ENCODE measurements at regions not wholly inside any gene's neighbourhood (a gene's known extent, or its start where the extent isn't known, plus 50 kb on each side); places are given as distances from the start of the nearest gene placed in this dataset.

DNA sequence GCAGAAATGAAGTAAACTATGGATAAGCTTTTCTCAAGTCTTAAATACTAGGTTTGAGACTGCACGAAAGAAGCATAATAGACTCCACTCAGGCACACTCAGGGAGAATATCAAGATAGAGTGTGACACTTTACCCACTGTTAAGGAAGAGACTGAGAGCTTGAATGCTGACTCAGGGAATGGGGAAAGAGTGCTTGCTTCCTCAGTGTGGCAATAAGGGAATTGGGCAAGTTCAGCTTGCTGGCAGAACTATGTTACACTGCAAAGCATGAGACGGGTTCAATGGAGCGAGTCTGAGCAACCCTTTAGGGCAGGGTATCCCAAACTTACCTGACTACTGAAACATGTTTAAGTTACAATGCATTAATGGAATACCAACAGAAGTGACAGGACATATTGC lies 237.7 kb upstream of the MEF2C start:
- TF ChIP-seq EZH2phosphoT487 (IDR thresholded peaks at IDR 0.05; ENCODE audit: borderline replicate concordance, low read depth, low read length), result no peak
- TF ChIP-seq, protein P1, sequence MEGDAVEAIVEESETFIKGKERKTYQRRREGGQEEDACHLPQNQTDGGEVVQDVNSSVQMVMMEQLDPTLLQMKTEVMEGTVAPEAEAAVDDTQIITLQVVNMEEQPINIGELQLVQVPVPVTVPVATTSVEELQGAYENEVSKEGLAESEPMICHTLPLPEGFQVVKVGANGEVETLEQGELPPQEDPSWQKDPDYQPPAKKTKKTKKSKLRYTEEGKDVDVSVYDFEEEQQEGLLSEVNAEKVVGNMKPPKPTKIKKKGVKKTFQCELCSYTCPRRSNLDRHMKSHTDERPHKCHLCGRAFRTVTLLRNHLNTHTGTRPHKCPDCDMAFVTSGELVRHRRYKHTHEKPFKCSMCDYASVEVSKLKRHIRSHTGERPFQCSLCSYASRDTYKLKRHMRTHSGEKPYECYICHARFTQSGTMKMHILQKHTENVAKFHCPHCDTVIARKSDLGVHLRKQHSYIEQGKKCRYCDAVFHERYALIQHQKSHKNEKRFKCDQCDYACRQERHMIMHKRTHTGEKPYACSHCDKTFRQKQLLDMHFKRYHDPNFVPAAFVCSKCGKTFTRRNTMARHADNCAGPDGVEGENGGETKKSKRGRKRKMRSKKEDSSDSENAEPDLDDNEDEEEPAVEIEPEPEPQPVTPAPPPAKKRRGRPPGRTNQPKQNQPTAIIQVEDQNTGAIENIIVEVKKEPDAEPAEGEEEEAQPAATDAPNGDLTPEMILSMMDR (conservative IDR thresholded peaks at IDR 0.05; ENCODE audit: low read length), result no peak
- BruUV-seq (replicated peaks), result no TSS peak
- Histone ChIP-seq H4K20me1 (ENCODE audit: insufficient read depth, low read length) (no peaks in the 10 kb centered on the region), H3K9me2 (ENCODE audit: insufficient read depth, low read length) (no peaks in the 10 kb centered on the region), H3K79me2 (ENCODE audit: insufficient read depth, low read depth, low read length) (no peaks in the 10 kb centered on the region), H3K4me1 (ENCODE audit: insufficient read depth, low read length, poor library complexity, severe bottlenecking) (no peaks in the 10 kb centered on the region), H3K36me3 (ENCODE audit: insufficient read depth, low read length) (no peaks in the 10 kb centered on the region), H2AFZ (ENCODE audit: low read length) (no peak overlapping the region), H3K4me3 (ENCODE audit: low read depth, low read length, poor library complexity, severe bottlenecking) (no peak overlapping the region), H3K27ac (ENCODE audit: low read depth, low read length, poor library complexity, severe bottlenecking) (no peak overlapping the region), H3K9me3 (ENCODE audit: low read length) (no peaks in the 10 kb centered on the region), H3K4me2 (ENCODE audit: low read length) (no peak overlapping the region)
- CTCF ChIA-PET (ENCODE audit: unreplicated experiment), result no interaction called here
- POLR2A ChIA-PET, result interaction anchor here (0.9 to 1.8 kb wide), 3 partner anchors 10 to 973 kb away, joined by 3 to 4 read pairs (median 4); no protein-coding TSS in a partner anchor
- intact Hi-C loops (cut with micrococcal nuclease; ENCODE audit: unreplicated experiment), result no loop called here
- DNase-seq (ENCODE audit: low spot score), result no peak

DNA sequence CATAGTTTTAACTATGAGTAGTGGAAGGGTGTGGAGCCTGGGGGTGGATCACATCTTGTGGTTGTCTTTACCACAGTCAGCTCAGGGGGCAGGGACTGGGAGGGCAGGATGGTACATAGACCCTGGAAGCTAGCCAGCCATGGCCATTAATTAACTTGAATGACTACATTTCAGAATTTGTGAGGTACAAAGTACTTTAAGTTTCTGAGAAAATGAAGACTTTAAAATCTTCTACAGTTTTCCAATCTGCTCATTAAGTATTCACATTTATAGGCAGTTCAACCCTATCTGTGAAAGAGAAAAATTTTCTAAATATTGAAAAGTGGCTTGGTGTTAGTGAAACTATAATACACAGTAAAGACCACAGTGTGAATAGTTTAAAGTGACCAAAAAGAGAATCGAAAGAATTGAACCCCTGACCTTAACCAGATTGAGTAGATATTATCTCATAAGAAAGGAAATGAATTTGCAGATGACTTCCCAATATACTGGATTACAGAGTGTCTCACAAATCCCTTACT lies 234.2 kb upstream of the MEF2C start:
- H3K27ac ChIP-seq (ENCODE audit: low read depth, low read length, poor library complexity, severe bottlenecking), result no peak overlapping the region
- BruUV-seq (replicated peaks), result no TSS peak
- no peaks in the 10 kb centered on the region for H3K9me2 ChIP-seq (ENCODE audit: insufficient read depth, low read length)
- H3K4me1 ChIP-seq (ENCODE audit: insufficient read depth, low read length, poor library complexity, severe bottlenecking), result no peaks in the 10 kb centered on the region
- no peak overlapping the region for H3K4me3 ChIP-seq (ENCODE audit: low read depth, low read length, poor library complexity, severe bottlenecking)
- ChIA-PET POLR2A (no interaction called here), CTCF (ENCODE audit: unreplicated experiment) (no interaction called here)
- no peaks in the 10 kb centered on the region for H3K36me3 ChIP-seq (ENCODE audit: insufficient read depth, low read length)
- no peak for TF ChIP-seq EZH2phosphoT487 (IDR thresholded peaks at IDR 0.05; ENCODE audit: borderline replicate concordance, low read depth, low read length)
- TF ChIP-seq, protein P1 (conservative IDR thresholded peaks at IDR 0.05; ENCODE audit: low read length), result no peak
- no peak overlapping the region for H2AFZ ChIP-seq (ENCODE audit: low read length)
- DNase-seq (ENCODE audit: low spot score), result no peak
- intact Hi-C loops (cut with micrococcal nuclease; ENCODE audit: unreplicated experiment), result no loop called here
- H4K20me1 ChIP-seq (ENCODE audit: insufficient read depth, low read length), result no peaks in the 10 kb centered on the region
- no peaks in the 10 kb centered on the region for H3K9me3 ChIP-seq (ENCODE audit: low read length)
- no peaks in the 10 kb centered on the region for H3K79me2 ChIP-seq (ENCODE audit: insufficient read depth, low read depth, low read length)
- no peak overlapping the region for H3K4me2 ChIP-seq (ENCODE audit: low read length)

DNA sequence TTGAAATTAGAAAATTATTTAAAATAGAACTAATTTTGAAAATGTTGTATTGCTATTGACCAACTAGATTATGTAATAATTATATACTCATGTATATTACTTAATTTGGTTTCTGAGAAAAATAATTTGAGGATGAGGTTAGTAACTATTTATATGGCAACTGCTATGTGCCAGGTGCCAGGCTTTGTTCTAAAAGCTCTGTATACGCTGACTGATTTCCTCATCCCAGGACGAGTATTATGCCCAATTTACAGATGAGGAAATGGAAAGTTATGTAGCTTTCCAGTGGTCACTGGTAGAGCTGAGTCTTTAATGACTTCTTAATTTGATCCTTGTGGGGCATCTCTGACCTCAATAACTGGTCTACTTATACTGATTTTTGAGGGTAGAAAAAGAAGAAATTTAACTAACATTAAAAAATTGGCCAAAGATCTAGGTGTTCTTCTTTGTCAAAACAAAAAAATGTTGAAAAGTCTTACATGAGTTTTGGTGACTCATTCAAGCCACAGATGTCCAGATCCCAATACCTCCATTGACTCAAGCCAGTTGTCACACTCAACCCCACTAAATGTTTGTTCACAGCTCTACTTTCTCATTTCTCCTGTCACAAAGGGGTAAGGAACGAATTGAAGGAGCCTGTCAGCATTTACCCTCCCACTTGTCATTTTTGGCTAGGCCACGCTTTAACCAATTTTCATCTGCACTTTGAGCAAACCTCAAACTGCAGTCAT lies 228.1 kb upstream of the MEF2C start:
- no peaks in the 10 kb centered on the region for H3K4me1 ChIP-seq (ENCODE audit: insufficient read depth, low read length, poor library complexity, severe bottlenecking)
- ChIA-PET POLR2A (interaction anchor here (0.6 to 1.1 kb wide), 3 partner anchors 10 to 353 kb away, joined by 3 to 6 read pairs (median 4); no protein-coding TSS in a partner anchor), CTCF (ENCODE audit: unreplicated experiment) (no interaction called here)
- no peaks in the 10 kb centered on the region for H3K9me3 ChIP-seq (ENCODE audit: low read length)
- no peaks in the 10 kb centered on the region for H3K79me2 ChIP-seq (ENCODE audit: insufficient read depth, low read depth, low read length)
- no peak overlapping the region for H3K27ac ChIP-seq (ENCODE audit: low read depth, low read length, poor library complexity, severe bottlenecking)
- H3K36me3 ChIP-seq (ENCODE audit: insufficient read depth, low read length), result no peaks in the 10 kb centered on the region
- no peaks in the 10 kb centered on the region for H3K9me2 ChIP-seq (ENCODE audit: insufficient read depth, low read length)
- H3K4me3 ChIP-seq (ENCODE audit: low read depth, low read length, poor library complexity, severe bottlenecking), result no peak overlapping the region
- H3K4me2 ChIP-seq (ENCODE audit: low read length), result no peak overlapping the region
- intact Hi-C loops (cut with micrococcal nuclease; ENCODE audit: unreplicated experiment), result no loop called here
- H2AFZ ChIP-seq (ENCODE audit: low read length), result no peak overlapping the region
- no peaks in the 10 kb centered on the region for H4K20me1 ChIP-seq (ENCODE audit: insufficient read depth, low read length)
- no TSS peak for BruUV-seq (replicated peaks)
- no peak for DNase-seq (ENCODE audit: low spot score)
- TF ChIP-seq, protein P1 (conservative IDR thresholded peaks at IDR 0.05; ENCODE audit: low read length), result no peak
- TF ChIP-seq EZH2phosphoT487 (IDR thresholded peaks at IDR 0.05; ENCODE audit: borderline replicate concordance, low read depth, low read length), result no peak

Measured in OCI-LY7 (cell line).